Neural cell (in vitro differentiated cells): ENCODE measurements at regions not wholly inside any gene's neighbourhood (a gene's known extent, or its start where the extent isn't known, plus 50 kb on each side); places are given as distances from the start of the nearest gene placed in this dataset.

Experiments used
- H2AFZ ChIP-seq: fragments of 200-600, 300-800 bp; sonication (generic), shearing (Covaris generic); 2 replicates; pipeline ENCODE4 v1.6.0; 2014; ENCODE audit warnings: low read depth, mild to moderate bottlenecking, antibody characterized with exemption, low read length, moderate library complexity
- H3F3A ChIP-seq: fragments of 200-600 bp; shearing (Covaris generic); 2 replicates; pipeline ENCODE4 v1.6.1; 2016; ENCODE audit warnings: mild to moderate bottlenecking, moderate library complexity, mixed read lengths, antibody characterized with exemption, low read length; ENCODE audit not compliant: insufficient read depth, poor library complexity, severe bottlenecking
- H3K27ac ChIP-seq: fragments of 200-600, 300-800 bp; sonication (generic), shearing (Covaris generic); 2 replicates; pipeline ENCODE4 v1.5.1; 2014; ENCODE audit warnings: mild to moderate bottlenecking, low read length, moderate library complexity
- H3K27me3 ChIP-seq: fragments of 300-800, 200-600 bp; sonication (generic), shearing (Covaris generic); 2 replicates; pipeline ENCODE4 v1.6.0; 2014; ENCODE audit warnings: mild to moderate bottlenecking, low read depth, low read length, moderate library complexity; ENCODE audit not compliant: insufficient read depth
- H3K36me3 ChIP-seq: fragments of 300-800, 200-600 bp; sonication (generic), shearing (Covaris generic); 2 replicates; pipeline ENCODE4 v1.5.1; 2014; ENCODE audit warnings: mild to moderate bottlenecking, antibody characterized with exemption, low read length, moderate library complexity; ENCODE audit not compliant: insufficient read depth
- H3K4me2 ChIP-seq: fragments of 300-800, 200-600 bp; sonication (generic), shearing (Covaris generic); 2 replicates; pipeline ENCODE4 v1.6.0; 2014; ENCODE audit warnings: mild to moderate bottlenecking, low read length
- H3K4me3 ChIP-seq: fragments of 300-800, 200-600 bp; sonication (generic), shearing (Covaris generic); 2 replicates; pipeline ENCODE4 v1.5.1; 2014; ENCODE audit warnings: mild to moderate bottlenecking, low read length, moderate library complexity
- H3K79me2 ChIP-seq: fragments of 200-600 bp; shearing (Covaris generic); replicated peaks from 2 replicates; pipeline ENCODE4 v1.6.0; 2014; ENCODE audit warnings: mild to moderate bottlenecking, low read length, moderate library complexity; ENCODE audit not compliant: insufficient read depth
- H3K9ac ChIP-seq: fragments of 300-800, 200-600 bp; sonication (generic), shearing (Covaris generic); 2 replicates; pipeline ENCODE4 v1.6.1; 2016; ENCODE audit warnings: mild to moderate bottlenecking, low read length, mixed read lengths
- H3K9me2 ChIP-seq: fragments of 200-600 bp; shearing (Covaris generic); 2 replicates; pipeline ENCODE4 v1.6.1; 2016; ENCODE audit warnings: mild to moderate bottlenecking, low read length, mixed read lengths; ENCODE audit not compliant: insufficient read depth
- H3K9me3 ChIP-seq: fragments of 200-600, 300-800 bp; sonication (generic), shearing (Covaris generic); 2 replicates; pipeline ENCODE4 v1.6.1; 2016; ENCODE audit warnings: mild to moderate bottlenecking, mixed run types, low read length, moderate library complexity, mixed read lengths
- H4K20me1 ChIP-seq: fragments of 200-600 bp; shearing (Covaris generic); 2 replicates; pipeline ENCODE4 v1.6.1; 2016; ENCODE audit warnings: mild to moderate bottlenecking, mixed run types; ENCODE audit not compliant: insufficient read depth
- CTCF ChIP-seq: fragments of 450-650 bp; IDR thresholded peaks from 2 replicates; pipeline ENCODE4 v1.5.1; 2014; ENCODE audit warnings: antibody characterized with exemption, mild to moderate bottlenecking, moderate library complexity; ENCODE audit not compliant: poor library complexity, severe bottlenecking
- EP300 ChIP-seq: fragments of 450-650 bp; conservative IDR thresholded peaks from 2 replicates; pipeline ENCODE4 v1.6.1; 2014; ENCODE audit warnings: antibody characterized with exemption, mild to moderate bottlenecking, moderate library complexity; ENCODE audit not compliant: poor library complexity, severe bottlenecking
- EZH2 ChIP-seq: fragments of 200-600, 300-800 bp; shearing (Covaris generic), sonication (generic); IDR thresholded peaks from 2 replicates; pipeline ENCODE4 v1.6.1; 2014; ENCODE audit warnings: antibody characterized with exemption, low read length, borderline replicate concordance, mild to moderate bottlenecking; ENCODE audit not compliant: insufficient read depth, poor library complexity, severe bottlenecking
- MXI1 ChIP-seq: fragments of 450-650 bp; conservative IDR thresholded peaks from 2 replicates; pipeline ENCODE4 v1.6.1; 2014; ENCODE audit warnings: antibody characterized with exemption, mild to moderate bottlenecking; ENCODE audit not compliant: poor library complexity, severe bottlenecking
- POLR2AphosphoS5 ChIP-seq: IDR thresholded peaks from 2 replicates; pipeline ENCODE4 v1.6.1; 2012
- RAD21 ChIP-seq: fragments of 450-650 bp; conservative IDR thresholded peaks from 2 replicates; pipeline ENCODE4 v1.6.1; 2014; ENCODE audit warnings: antibody characterized with exemption, mild to moderate bottlenecking, moderate library complexity
- REST ChIP-seq: IDR thresholded peaks from 2 replicates; pipeline ENCODE4 v1.6.1; 2012; ENCODE audit warnings: borderline replicate concordance
- SMC3 ChIP-seq: fragments of 450-650 bp; conservative IDR thresholded peaks from 2 replicates; pipeline ENCODE4 v1.6.1; 2014; ENCODE audit warnings: antibody characterized with exemption, mild to moderate bottlenecking, moderate library complexity; ENCODE audit not compliant: poor library complexity
- TAF1 ChIP-seq: IDR thresholded peaks from 2 replicates; pipeline ENCODE4 v1.6.1; 2012; ENCODE audit warnings: low read depth

- H2AFZ ChIP-seq, result no peak overlapping the region
- no peaks in the 10 kb centered on the region for H3K9me2 ChIP-seq
- H3K27ac ChIP-seq, result no peak overlapping the region
Measured at GRCh38 chr5:147073098-147073497, 161.7 kb upstream of the STK32A start.

DNA sequence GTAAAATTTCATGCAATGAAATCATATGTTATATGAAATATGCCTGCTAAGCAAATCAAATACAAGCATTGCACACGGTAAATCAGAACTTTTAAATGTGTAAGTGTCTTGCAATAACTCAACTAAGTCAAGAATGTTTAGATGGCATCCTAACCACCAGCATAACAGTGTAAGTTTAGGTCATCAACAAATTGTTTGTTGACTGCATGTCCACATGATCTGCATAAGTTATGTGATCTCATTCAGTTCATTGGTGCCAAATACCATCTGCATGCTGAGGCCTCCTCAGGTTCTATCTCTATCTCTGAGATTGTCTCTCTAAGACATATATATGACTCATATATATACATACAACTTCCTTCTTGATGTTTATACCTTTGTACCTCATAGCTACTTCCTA lies 159.6 kb upstream of the STK32A start:
- H3K27ac ChIP-seq, result no peak overlapping the region
- H3K9me2 ChIP-seq, result no peaks in the 10 kb centered on the region
- no peaks in the 10 kb centered on the region for H3K9me3 ChIP-seq
- no peaks in the 10 kb centered on the region for H3F3A ChIP-seq
- H2AFZ ChIP-seq, result no peak overlapping the region
- H3K36me3 ChIP-seq, result no peaks in the 10 kb centered on the region
- H3K79me2 ChIP-seq, result no peaks in the 10 kb centered on the region
- H3K27me3 ChIP-seq, result no peaks in the 10 kb centered on the region
- no peak overlapping the region for H3K9ac ChIP-seq
- no peak overlapping the region for H3K4me3 ChIP-seq
- H3K4me2 ChIP-seq, result no peak overlapping the region
- H4K20me1 ChIP-seq, result no peaks in the 10 kb centered on the region
- TF ChIP-seq POLR2AphosphoS5, result no peak
- no peak for TF ChIP-seq CTCF
- TF ChIP-seq EZH2, result no peak
- TF ChIP-seq RAD21, result no peak
- no peak for TF ChIP-seq TAF1
- TF ChIP-seq MXI1, result no peak
- TF ChIP-seq EP300, result no peak
- TF ChIP-seq SMC3, result no peak

More at GRCh38 chr5:147073098-147073497, 161.7 kb upstream of the STK32A start:
- TF ChIP-seq SMC3, result no peak
- no peak for TF ChIP-seq TAF1
- no peak for TF ChIP-seq REST
- TF ChIP-seq EZH2, result no peak
- TF ChIP-seq MXI1, result no peak
- no peak for TF ChIP-seq CTCF
- no peak for TF ChIP-seq POLR2AphosphoS5
- no peak for TF ChIP-seq EP300
- no peak for TF ChIP-seq RAD21
- Histone ChIP-seq H3K9me3 (no peaks in the 10 kb centered on the region), H3K27me3 (no peaks in the 10 kb centered on the region), H4K20me1 (no peaks in the 10 kb centered on the region), H3K79me2 (no peaks in the 10 kb centered on the region), H3K4me3 (no peak overlapping the region), H3K9ac (no peak overlapping the region), H3F3A (no peaks in the 10 kb centered on the region), H3K4me2 (no peak overlapping the region), H3K36me3 (no peaks in the 10 kb centered on the region)
